DMS153 treated with DMSO at 0.1 percent for 48 hours (cell line): ENCODE measurements at regions not wholly inside any gene's neighbourhood (a gene's known extent, or its start where the extent isn't known, plus 50 kb on each side); places are given as distances from the start of the nearest gene placed in this dataset.

Source experiments
- DNase-seq: peaks from one replicate; lab custom pipeline; 2025; ENCODE audit not compliant: unreplicated experiment; lab: John Stamatoyannopoulos, UW

- no peak for DNase-seq
Measured at GRCh38 chr5:107219993-107220392, 450.7 kb downstream of the EFNA5 start.

- DNase-seq: no peak
Measured at GRCh38 chr5:107218457-107219193, 452.1 kb downstream of the EFNA5 start.

GRCh38 chr5:107217721-107218130 is 453.0 kb downstream of the EFNA5 start:
- DNase-seq: no peak

GRCh38 chr5:107216587-107216986 is 454.1 kb downstream of the EFNA5 start:
- DNase-seq: no peak

- no peak for DNase-seq
Measured at GRCh38 chr5:107215611-107216010, 455.1 kb downstream of the EFNA5 start.

- DNase-seq: no peak
Measured at GRCh38 chr5:107213025-107213424, 457.7 kb downstream of the EFNA5 start.

GRCh38 chr5:107211630-107212029 is 459.1 kb downstream of the EFNA5 start:
- no peak for DNase-seq

GRCh38 chr5:107208867-107209266 is 461.9 kb downstream of the EFNA5 start:
- DNase-seq: no peak

- DNase-seq: no peak
Measured at GRCh38 chr5:107204413-107204812, 466.3 kb downstream of the EFNA5 start.

GRCh38 chr5:107203243-107203642 is 467.5 kb downstream of the EFNA5 start:
- DNase-seq: no peak

GRCh38 chr5:107199756-107200155 is 471.0 kb downstream of the EFNA5 start:
- no peak for DNase-seq

- no peak for DNase-seq
Measured at GRCh38 chr5:107196500-107197059, 474.2 kb downstream of the EFNA5 start.

- no peak for DNase-seq
Measured at GRCh38 chr5:107195890-107196395, 474.8 kb downstream of the EFNA5 start.

GRCh38 chr5:107184871-107185270 is 485.9 kb downstream of the EFNA5 start:
- DNase-seq: no peak

- no peak for DNase-seq
Measured at GRCh38 chr5:107184066-107184465, 486.7 kb downstream of the EFNA5 start.

GRCh38 chr5:107170620-107171019 is 500.1 kb downstream of the EFNA5 start:
- no peak for DNase-seq

- no peak for DNase-seq
Measured at GRCh38 chr5:107169867-107170266, 500.9 kb downstream of the EFNA5 start.

- no peak for DNase-seq
Measured at GRCh38 chr5:107168848-107169752, 501.6 kb downstream of the EFNA5 start.

- DNase-seq: no peak
Measured at GRCh38 chr5:107168086-107168485, 502.7 kb downstream of the EFNA5 start.

- DNase-seq: no peak
Measured at GRCh38 chr5:107165296-107165695, 505.4 kb downstream of the EFNA5 start.

- DNase-seq: no peak
Measured at GRCh38 chr5:107157809-107158208, 512.9 kb downstream of the EFNA5 start.

- DNase-seq: no peak
Measured at GRCh38 chr5:107155707-107156106, 515.0 kb downstream of the EFNA5 start.
